ENCODE measurements at regions not wholly inside any gene's neighbourhood (a gene's known extent, or its start where the extent isn't known, plus 50 kb on each side); places are given as distances from the start of the nearest gene placed in this dataset.

DNA sequence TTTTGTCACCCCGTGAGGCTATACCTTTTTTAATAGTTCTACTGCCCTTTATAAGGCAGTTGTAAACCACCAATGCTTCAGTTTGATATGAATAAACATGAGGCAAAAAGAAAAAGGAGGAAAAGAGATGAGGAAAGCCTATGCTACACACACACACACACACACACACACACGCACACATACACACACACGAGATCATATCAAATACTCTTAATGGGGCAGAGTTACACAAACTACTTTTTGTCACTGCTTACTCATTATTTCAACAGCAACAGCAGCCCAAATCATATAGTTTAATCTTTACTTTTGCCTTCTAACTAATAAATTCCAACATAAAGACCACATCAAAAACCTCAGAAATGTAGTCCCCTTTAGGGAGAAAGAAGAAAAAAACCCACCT, 116.8 kb upstream of the PAM start:
- H3K4me3 ChIP-seq (ENCODE audit: low read depth in 1 of 2, low read length in 1 of 2), result no peak overlapping the region
- TF ChIP-seq, protein P1, sequence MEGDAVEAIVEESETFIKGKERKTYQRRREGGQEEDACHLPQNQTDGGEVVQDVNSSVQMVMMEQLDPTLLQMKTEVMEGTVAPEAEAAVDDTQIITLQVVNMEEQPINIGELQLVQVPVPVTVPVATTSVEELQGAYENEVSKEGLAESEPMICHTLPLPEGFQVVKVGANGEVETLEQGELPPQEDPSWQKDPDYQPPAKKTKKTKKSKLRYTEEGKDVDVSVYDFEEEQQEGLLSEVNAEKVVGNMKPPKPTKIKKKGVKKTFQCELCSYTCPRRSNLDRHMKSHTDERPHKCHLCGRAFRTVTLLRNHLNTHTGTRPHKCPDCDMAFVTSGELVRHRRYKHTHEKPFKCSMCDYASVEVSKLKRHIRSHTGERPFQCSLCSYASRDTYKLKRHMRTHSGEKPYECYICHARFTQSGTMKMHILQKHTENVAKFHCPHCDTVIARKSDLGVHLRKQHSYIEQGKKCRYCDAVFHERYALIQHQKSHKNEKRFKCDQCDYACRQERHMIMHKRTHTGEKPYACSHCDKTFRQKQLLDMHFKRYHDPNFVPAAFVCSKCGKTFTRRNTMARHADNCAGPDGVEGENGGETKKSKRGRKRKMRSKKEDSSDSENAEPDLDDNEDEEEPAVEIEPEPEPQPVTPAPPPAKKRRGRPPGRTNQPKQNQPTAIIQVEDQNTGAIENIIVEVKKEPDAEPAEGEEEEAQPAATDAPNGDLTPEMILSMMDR (IDR thresholded peaks at IDR 0.05), result no peak
- no peaks in the 10 kb centered on the region for H3K27me3 ChIP-seq
- H3K36me3 ChIP-seq, result no peaks in the 10 kb centered on the region
- no peaks in the 10 kb centered on the region for H3K9me3 ChIP-seq
- no peak overlapping the region for H3K27ac ChIP-seq
- H3K4me1 ChIP-seq (ENCODE audit: control insufficient read depth in 1 of 2, insufficient read depth in 1 of 2, low read depth in 1 of 2, low read length in 1 of 2), result no peaks in the 10 kb centered on the region

DNA sequence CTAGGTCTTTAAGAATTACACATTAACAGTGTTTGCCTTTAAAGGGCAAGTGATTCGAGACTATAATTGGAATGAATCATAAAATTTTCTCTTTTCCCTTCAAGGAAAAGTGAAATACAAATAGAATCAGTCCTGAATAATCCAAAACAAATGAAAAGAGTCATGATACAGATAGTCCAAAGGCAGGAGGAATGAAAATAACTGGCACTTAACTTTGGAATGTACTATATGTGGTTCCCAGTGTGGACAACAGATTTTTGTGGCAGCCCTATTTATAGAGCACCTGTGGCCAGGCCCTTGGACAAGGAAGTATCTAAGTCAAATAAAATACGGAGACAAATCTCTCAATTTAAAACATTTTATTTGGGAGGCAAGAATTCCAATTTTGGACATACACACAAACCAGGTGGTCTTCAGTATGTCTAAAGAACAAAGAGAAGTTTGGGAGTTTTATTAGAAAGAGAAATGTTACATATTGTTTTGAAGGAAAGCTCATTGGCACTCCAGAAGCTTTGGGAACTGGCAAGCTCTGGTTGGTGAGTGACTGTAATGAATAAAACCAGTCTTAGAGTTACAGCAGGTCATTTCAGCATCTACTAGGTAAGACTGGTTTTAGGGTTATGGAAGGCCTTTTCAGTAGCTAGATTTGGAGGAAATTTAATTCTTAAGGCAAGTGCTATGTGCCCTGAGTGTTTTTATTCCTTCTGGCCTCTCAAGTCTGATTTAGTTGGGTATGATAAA, 116.0 kb upstream of the PAM start:
- H3K36me3 ChIP-seq, result no peaks in the 10 kb centered on the region
- H3K27ac ChIP-seq, result no peak overlapping the region
- H3K4me1 ChIP-seq (ENCODE audit: control insufficient read depth in 1 of 2, insufficient read depth in 1 of 2, low read depth in 1 of 2, low read length in 1 of 2), result no peaks in the 10 kb centered on the region
- H3K9me3 ChIP-seq, result no peaks in the 10 kb centered on the region
- no peaks in the 10 kb centered on the region for H3K27me3 ChIP-seq
- H3K4me3 ChIP-seq (ENCODE audit: low read depth in 1 of 2, low read length in 1 of 2), result no peak overlapping the region
- TF ChIP-seq, protein P1 (IDR thresholded peaks at IDR 0.05), result no peak

DNA sequence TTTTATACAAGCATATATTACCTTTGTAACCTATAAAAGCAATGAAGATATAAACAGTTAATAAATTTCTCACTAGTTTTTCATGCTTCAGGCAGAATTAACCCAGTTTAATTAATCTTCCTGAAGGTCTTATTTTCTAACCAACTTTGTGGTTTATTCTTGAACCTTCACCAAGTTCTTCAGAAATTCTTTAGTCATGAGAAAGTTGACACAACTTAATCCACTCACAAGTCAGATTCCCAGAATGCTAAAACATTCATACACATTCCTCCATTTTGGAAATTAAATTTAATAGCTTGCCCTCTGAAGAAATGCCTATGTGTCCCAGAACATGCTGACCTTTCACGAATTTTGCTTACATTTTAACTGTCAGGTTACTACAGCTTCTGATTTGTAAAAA, 105.4 kb upstream of the PAM start:
- no peaks in the 10 kb centered on the region for H3K4me1 ChIP-seq (ENCODE audit: control insufficient read depth in 1 of 2, insufficient read depth in 1 of 2, low read depth in 1 of 2, low read length in 1 of 2)
- H3K36me3 ChIP-seq, result no peaks in the 10 kb centered on the region
- H3K27ac ChIP-seq, result no peak overlapping the region
- TF ChIP-seq, protein P1 (IDR thresholded peaks at IDR 0.05), result no peak
- H3K4me3 ChIP-seq (ENCODE audit: low read depth in 1 of 2, low read length in 1 of 2), result no peak overlapping the region
- H3K9me3 ChIP-seq, result no peaks in the 10 kb centered on the region
- no peaks in the 10 kb centered on the region for H3K27me3 ChIP-seq

DNA sequence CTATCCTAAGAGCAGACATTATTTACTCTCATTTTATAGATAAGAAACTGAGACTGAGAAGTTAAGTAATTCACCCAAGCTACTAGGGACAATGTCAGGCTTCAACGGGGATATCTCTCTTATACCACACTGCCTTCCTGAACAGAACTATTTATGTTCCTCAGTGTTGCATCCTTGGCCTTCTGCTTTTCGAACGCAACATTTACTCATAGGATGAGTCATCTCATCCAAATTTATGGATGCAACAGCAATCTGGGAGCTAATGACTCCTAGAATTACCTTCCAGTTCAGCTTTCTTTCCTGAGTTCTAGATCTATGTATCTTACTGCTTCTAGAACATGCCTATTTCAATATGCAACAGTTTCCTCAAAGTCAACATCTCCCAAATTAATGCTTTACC, 103.6 kb upstream of the PAM start:
- H3K27me3 ChIP-seq, result no peaks in the 10 kb centered on the region
- no peaks in the 10 kb centered on the region for H3K4me1 ChIP-seq (ENCODE audit: control insufficient read depth in 1 of 2, insufficient read depth in 1 of 2, low read depth in 1 of 2, low read length in 1 of 2)
- H3K4me3 ChIP-seq (ENCODE audit: low read depth in 1 of 2, low read length in 1 of 2), result no peak overlapping the region
- TF ChIP-seq, protein P1 (IDR thresholded peaks at IDR 0.05), result no peak
- H3K9me3 ChIP-seq, result no peaks in the 10 kb centered on the region
- H3K36me3 ChIP-seq, result no peaks in the 10 kb centered on the region
- no peak overlapping the region for H3K27ac ChIP-seq

DNA sequence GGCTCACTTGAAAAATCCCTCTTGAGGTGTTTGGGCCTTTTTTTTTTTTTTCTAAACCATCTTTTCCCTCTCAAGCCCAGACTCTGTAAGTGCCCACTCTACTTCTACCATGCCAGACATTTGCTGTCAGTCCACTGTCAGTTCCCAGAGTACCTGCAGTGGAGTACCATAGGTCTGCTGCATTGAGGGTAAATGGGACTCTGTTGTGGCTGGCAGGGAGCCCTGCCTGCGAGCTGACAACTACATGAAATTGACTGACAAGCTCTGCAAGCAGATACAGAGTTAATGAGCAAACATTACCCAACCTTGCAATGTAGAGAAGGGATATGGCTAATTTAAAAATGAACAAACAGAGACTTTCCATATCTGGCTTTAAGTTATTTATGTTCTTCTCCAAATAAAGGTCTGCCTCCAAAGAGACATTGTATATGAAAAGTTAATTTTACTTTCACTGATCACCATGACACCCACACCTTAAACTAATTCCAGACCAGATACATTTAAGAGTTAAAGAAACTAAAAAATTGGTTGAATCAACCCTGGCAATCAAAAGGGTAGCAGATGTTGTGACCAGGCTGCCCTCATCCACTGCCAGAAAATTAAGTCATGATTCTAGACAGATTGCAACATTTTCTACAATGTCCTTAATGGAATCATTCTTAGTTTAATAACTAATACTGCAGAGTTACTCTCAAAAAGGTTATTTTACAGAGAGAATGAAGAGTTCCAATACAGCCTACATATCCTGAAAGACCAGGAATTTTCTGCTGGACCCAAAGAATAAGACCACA, 100.4 kb upstream of the PAM start:
- Histone ChIP-seq H3K36me3 (no peaks in the 10 kb centered on the region), H3K27me3 (no peaks in the 10 kb centered on the region), H3K4me3 (ENCODE audit: low read depth in 1 of 2, low read length in 1 of 2) (no peak overlapping the region), H3K9me3 (no peaks in the 10 kb centered on the region), H3K27ac (no peak overlapping the region), H3K4me1 (ENCODE audit: control insufficient read depth in 1 of 2, insufficient read depth in 1 of 2, low read depth in 1 of 2, low read length in 1 of 2) (no peaks in the 10 kb centered on the region)
- TF ChIP-seq, protein P1 (IDR thresholded peaks at IDR 0.05), result no peak

Measured in neutrophil (primary cell).